ENCODE measurements at regions not wholly inside any gene's neighbourhood (a gene's known extent, or its start where the extent isn't known, plus 50 kb on each side); places are given as distances from the start of the nearest gene placed in this dataset.

- TF ChIP-seq CTCF (conservative IDR thresholded peaks at IDR 0.05; ENCODE audit: low read depth in 2 of 2) (no peak), CREB1 (CRISPR knock-in tag; IDR thresholded peaks at IDR 0.05; ENCODE audit: low read depth) (no peak), POLR2AphosphoS5 (IDR thresholded peaks at IDR 0.05; ENCODE audit: low read depth) (no peak), EZH2 (IDR thresholded peaks at IDR 0.05; ENCODE audit: low read depth, unreplicated experiment) (no peak)
Measured at GRCh38 chr11:48675945-48676344, 187.4 kb downstream of the OR4A47 start (continued).

- H3K27me3 Mint-ChIP-seq (ENCODE audit: insufficient read depth, low read depth, poor library complexity), result peaks cover 5% of the 10 kb centered on the region
- Histone ChIP-seq H3K36me3 (ENCODE audit: insufficient read depth) (0 out of 2 replicates have a peak, but pooled peaks cover 3% of the 10 kb centered on the region), H3F3A (replicated peaks; ENCODE audit: low read depth) (no peaks in the 10 kb centered on the region), H2AFZ (no peak overlapping the region), H3K9me2 (ENCODE audit: insufficient read depth) (no peaks in the 10 kb centered on the region), H3K79me2 (replicated peaks; ENCODE audit: insufficient read depth) (no peaks in the 10 kb centered on the region), H4K20me1 (replicated peaks; ENCODE audit: insufficient read depth) (no peaks in the 10 kb centered on the region), H3K4me1 (ENCODE audit: insufficient read depth) (no peaks in the 10 kb centered on the region), H3K4me2 (no peak overlapping the region), H3K27me3 (ENCODE audit: insufficient read depth) (no peaks in the 10 kb centered on the region), H3K27ac (ENCODE audit: low read depth) (no peak overlapping the region), H3K4me3 (no peak overlapping the region)
- H3K27ac Mint-ChIP-seq, result no peak overlapping the region
- no peak overlapping the region for H3K4me3 Mint-ChIP-seq
- ATAC-seq (no peak), DNase-seq (ENCODE audit: low spot score) (no peak)
- no peaks in the 10 kb centered on the region for H3K4me1 Mint-ChIP-seq
- H3K36me3 Mint-ChIP-seq (ENCODE audit: low read depth), result peaks cover 41% of the 10 kb centered on the region
- peaks cover 97% of the 10 kb centered on the region for H3K9me3 Mint-ChIP-seq
- no peak for TF ChIP-seq CTCF (conservative IDR thresholded peaks at IDR 0.05; ENCODE audit: low read depth in 2 of 2)
- no peak for TF ChIP-seq NANOG (IDR thresholded peaks at IDR 0.05; ENCODE audit: borderline replicate concordance)
- no peak for TF ChIP-seq EZH2phosphoT487 (IDR thresholded peaks at IDR 0.05; ENCODE audit: unreplicated experiment)
- no peak for TF ChIP-seq STAT1 (IDR thresholded peaks at IDR 0.05; ENCODE audit: unreplicated experiment)
- TF ChIP-seq JUNB (IDR thresholded peaks at IDR 0.05; ENCODE audit: unreplicated experiment), result no peak
- no peak for TF ChIP-seq ZNF331 (CRISPR knock-in tag; IDR thresholded peaks at IDR 0.05; ENCODE audit: low read depth)
- TF ChIP-seq ETS1 (IDR thresholded peaks at IDR 0.05), result no peak
- no peak for TF ChIP-seq POLR2AphosphoS5 (IDR thresholded peaks at IDR 0.05; ENCODE audit: low read depth)
- TF ChIP-seq ZNF462 (CRISPR knock-in tag; IDR thresholded peaks at IDR 0.05), result no peak
- TF ChIP-seq EZH2 (IDR thresholded peaks at IDR 0.05; ENCODE audit: low read depth, unreplicated experiment), result no peak
- TF ChIP-seq CREB1 (CRISPR knock-in tag; IDR thresholded peaks at IDR 0.05; ENCODE audit: low read depth), result no peak
Measured at GRCh38 chr11:48683226-48683720, 194.7 kb downstream of the OR4A47 start.

Data from GM23338 (cell line).